Breast epithelium (tissue), 3 donors: ENCODE measurements at regions not wholly inside any gene's neighbourhood (a gene's known extent, or its start where the extent isn't known, plus 50 kb on each side); places are given as distances from the start of the nearest gene placed in this dataset.

ENCODE experiments used
- POLR2A ChIP-seq: fragments of 450-650 bp; IDR thresholded peaks from one replicate; pipeline ENCODE4 v1.6.1; 2016; ENCODE audit warnings: antibody characterized with exemption, mild to moderate bottlenecking, moderate library complexity
- TF ChIP-seq, protein P1 (sequence below), 3 donors: fragments of 450-650 bp; IDR thresholded peaks; one replicate each; pipeline ENCODE4 v1.5.1; 2016 to 2017; ENCODE audit warnings: antibody characterized with exemption in 3 of 3, mild to moderate bottlenecking in 3 of 3, moderate library complexity in 3 of 3

DNA sequence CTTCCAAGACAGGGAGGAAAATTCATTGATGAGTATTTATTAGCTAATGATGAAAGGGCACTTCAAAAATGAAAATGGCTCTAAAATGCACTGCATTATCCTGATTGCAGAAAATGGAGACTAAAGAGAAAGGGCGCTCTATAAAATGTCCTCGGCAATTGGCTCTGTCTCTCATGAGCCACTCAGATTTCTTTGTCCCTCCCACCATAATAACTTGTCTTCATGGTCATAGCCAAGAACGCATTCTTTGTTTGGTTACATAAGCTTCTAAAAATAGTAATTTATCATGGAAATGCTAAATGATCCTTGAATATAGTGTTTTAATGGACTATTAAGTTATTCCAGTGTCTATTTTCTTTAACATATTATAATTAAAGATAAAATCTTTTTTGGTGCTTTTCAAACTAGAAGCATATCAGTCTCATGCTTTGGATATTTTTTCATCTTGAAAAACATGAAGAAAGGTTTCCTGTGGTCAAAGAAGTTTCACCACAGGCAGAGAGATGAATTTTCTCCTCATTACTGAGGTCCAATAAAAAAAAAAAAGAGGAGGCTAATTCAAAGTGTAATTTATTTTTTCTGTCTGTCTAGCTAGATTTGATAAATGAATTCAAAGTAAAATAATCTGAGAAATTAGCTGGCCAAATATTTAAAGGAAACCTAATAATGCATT lies 238.1 kb upstream of the BLID start:
- no peak for TF ChIP-seq POLR2A
- TF ChIP-seq, protein P1, sequence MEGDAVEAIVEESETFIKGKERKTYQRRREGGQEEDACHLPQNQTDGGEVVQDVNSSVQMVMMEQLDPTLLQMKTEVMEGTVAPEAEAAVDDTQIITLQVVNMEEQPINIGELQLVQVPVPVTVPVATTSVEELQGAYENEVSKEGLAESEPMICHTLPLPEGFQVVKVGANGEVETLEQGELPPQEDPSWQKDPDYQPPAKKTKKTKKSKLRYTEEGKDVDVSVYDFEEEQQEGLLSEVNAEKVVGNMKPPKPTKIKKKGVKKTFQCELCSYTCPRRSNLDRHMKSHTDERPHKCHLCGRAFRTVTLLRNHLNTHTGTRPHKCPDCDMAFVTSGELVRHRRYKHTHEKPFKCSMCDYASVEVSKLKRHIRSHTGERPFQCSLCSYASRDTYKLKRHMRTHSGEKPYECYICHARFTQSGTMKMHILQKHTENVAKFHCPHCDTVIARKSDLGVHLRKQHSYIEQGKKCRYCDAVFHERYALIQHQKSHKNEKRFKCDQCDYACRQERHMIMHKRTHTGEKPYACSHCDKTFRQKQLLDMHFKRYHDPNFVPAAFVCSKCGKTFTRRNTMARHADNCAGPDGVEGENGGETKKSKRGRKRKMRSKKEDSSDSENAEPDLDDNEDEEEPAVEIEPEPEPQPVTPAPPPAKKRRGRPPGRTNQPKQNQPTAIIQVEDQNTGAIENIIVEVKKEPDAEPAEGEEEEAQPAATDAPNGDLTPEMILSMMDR (IDR thresholded peaks at IDR 0.05), result no peak
